HG02623 (cell line): ENCODE measurements at regions not wholly inside any gene's neighbourhood (a gene's known extent, or its start where the extent isn't known, plus 50 kb on each side); places are given as distances from the start of the nearest gene placed in this dataset.
"Not testable (repeated sequence)": the region's sequence is repeated elsewhere in the genome, so short reads cannot be mapped to it uniquely, and the experiment has no call there.

Experiments used
- ATAC-seq: cut with Tn5 transposase; IDR thresholded peaks from one replicate; pipeline ENCODE4 v1.9.1; 2021; ENCODE audit warnings: moderate library complexity; ENCODE audit not compliant: unreplicated experiment

DNA sequence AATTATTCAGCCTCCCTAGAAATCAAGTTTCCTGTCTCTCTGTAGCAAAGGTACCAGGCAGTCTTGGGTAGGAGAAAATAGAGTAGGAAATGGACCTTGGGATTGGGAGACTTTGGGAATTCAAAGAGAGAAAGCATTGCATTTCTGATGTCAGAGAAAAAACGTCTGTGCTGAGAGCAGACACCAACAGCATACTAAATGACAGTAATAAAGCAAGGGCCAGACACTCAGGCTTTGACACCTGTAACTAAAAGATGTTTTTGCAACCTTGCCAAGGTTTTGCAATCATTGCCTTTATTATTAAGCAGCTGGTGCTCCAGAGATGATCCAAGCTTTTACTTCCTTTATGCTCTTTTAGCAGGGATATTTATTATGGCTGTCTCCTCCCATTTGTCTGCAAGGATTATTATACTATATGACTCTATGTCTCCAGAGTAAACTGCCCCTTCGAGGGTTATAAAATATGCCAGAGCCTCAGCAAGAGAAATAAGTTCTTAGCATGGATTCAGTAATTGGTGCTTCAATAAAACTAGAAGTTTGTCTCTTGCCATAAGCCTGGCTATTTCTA is 85.2 kb upstream of the GRAMD1B start:
- no peak for ATAC-seq

DNA sequence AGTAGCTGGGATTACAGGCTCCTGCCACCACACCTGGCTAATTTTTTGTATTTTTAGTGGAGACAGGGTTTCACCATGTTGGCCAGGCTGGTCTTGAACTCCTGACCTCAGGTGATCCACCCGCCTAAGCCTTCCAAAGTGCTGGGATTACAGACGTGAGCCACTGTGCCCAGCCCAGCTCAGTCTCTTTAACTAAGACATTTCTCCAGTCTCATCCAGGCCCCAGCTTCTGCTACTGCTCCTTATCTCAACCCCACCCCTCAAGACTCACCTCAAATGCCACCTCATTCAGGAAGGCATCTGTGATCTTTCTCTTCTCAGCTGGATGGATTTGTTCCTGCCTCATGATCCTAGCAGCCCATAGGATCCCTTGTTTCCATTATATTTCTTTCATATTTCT is 85.9 kb upstream of the GRAMD1B start:
- not testable (repeated sequence) for ATAC-seq

DNA sequence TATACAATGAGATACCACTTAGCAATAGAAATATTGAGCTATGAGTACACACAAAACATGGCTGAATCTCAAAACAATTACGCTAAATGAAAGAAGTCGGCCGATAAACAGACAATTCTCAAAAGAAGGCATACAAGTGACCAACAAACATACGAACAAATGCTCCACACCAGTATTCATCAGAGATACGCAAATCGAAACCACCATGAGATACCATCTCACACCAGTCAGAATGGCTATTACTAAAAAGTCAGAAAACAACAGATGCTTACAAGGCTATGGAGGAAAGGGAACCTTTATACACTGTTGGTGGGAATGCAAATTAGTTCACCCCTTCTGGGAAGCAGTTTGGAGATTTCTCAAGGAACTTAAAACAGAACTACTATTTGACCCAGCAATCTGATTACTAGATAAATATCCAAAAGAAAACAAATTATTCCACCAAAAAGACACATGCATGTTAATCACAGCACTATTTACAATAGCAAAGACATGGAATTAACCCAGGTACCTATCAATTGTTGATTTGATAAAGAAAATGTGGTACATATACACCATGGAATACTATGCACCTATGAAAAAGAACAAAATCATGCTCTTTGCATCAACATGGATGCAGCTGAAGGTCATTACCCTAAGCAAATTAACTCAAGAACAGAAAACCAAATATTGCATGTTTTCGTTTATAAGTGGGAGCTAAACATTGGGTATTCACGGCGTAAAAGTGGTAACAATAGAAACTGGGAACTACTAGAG is 90.9 kb upstream of the GRAMD1B start:
- no peak for ATAC-seq

DNA sequence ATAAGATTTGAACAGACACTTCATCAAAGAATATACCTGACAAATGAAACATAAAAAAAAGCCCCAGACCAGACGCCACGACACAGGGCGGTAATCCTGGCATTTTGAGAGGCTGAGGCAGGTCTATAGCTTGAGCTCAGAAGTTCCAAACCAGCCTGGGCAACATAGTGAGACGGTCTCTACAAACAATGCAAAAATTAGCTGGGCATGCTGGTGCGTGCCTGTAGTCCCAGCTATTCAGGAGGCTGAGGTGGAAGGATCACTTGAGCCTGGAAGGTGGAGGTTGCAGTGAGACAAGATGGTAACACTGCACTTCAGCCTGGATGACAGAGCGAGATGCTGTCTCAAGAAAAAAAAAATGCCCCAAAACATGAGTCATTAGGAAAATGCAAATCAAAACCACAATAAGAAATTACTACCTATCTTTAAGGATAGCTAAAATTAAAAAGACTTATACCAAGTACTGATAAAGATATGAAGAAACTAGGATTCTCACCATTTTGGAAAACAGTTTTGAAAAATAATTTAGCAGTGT is 91.7 kb upstream of the GRAMD1B start:
- no peak for ATAC-seq

DNA sequence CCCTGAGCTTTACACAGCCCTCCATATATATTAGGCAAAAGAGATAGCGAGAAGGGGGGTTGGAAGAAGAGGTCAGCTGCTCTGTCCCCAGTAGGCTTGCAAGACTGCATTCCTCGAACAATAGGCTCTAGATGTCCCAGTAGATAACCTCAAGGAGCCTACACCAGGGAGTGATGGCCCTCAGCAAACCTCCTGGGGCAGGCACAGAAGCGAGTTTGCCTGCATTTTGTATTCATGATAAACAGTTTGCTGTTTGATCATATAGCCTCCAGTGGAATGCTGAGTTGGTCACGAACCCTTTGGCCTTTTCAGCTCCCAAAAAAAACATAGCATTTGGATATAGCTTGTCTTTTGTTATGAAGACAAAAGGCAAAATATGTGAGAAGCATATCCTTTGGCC is 95.1 kb upstream of the GRAMD1B start:
- ATAC-seq = no peak

DNA sequence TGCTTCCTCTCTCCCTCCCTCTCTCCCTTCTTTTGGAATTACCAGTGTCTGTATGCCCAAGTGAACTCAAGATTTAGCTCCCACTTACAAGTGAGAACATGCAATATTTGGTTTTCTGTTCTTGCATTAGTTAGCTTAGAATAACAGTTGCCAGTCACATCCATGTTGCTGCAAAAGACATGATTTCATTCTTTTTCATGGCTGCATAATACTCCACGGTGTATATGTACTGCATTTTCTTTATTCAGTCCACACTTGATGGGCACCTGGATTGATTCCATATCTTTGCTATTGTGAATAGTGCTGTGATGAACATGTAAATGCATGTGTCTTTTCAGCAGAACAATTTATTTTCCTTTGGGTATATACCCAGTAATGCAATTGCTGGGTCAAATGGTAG is 97.5 kb upstream of the GRAMD1B start:
- ATAC-seq = not testable (repeated sequence)

DNA sequence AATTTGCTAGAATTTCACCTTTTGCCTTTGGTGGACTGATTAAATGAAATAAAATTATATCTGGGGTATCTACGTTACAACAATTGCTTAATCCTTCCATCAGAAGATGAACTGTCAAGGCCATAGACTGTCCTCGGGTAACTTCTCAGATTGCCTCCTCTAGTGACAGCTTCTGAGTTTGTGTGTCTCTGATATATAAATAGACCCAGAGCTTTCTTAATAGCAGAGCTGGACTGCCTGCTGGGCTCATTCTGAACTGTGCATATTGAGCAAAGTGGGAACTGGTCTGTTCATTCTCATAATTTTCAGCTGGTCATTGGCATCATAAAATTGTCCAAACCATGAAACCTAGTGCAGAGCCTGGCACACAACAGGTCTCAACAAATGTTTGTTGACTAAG is 99.1 kb upstream of the GRAMD1B start:
- ATAC-seq = no peak

DNA sequence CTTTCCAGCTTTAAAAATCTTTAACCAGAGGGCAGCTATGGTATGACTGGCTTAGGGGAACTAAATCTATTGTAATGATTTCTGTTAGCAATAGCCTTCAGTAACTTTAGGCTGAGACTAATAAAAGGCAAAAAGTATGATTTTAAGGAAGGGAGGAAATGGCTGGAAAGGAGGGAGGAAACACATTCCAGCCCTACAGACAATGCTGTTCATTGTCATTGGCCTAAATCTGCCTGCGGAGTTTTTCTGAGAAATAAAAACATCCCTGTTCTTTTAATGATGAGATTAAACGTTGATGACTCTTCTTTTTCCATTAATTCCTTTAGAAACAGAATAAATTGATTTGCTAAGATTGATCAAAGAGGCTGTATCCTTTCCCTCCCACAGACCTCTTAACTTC is 99.6 kb upstream of the GRAMD1B start:
- ATAC-seq = no peak

DNA sequence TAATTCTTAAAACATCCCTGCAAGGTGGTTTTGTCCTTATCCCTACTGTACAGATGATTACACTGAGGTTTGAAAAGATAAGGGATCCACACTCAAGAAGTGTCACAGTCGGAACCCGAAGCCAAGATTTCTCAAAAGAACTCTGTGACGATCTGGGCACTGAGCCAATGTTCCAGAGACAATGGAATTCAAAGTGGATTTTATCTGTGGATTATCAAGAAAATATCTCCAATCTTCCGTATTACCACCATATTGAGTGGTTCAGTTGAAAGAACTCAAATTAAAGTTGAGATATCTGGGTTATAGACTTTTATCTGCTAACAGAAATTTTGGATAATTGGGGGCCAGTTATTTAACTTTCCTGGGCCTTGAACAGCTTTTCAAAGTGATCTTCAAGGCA is 100.0 kb upstream of the GRAMD1B start:
- no peak for ATAC-seq

DNA sequence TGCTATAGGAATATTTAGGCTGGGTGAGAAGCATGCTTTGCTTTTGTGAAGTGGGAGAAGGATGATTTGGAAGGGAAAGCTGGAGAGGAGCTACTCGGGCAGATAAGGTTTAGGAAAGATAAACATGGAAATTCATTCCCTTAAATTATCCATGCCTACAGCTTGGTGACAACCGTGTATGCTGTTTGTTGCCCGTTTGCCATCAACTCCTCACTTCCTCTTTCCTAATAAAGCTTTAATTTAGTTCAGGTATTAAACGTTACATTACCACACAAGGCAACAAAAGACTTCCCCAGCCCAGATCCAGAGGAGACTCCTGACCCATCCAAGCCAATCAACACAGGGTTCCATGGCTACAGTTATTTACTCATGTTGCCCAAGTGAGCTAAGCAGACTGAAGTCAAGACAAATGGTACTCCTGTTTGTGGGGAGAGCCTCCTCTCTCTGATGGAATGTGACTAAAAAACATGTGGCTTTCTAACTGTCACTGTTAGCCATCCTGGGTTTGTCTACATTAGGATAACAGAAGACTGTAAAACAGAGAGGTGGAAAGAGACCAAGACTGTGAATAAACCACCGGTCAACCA is 101.7 kb upstream of the GRAMD1B start:
- no peak for ATAC-seq

GRCh38 chr11:123325533-123325932 is 104.5 kb upstream of the GRAMD1B start:
- no peak for ATAC-seq

GRCh38 chr11:123323568-123323967 is 106.5 kb upstream of the GRAMD1B start:
- no peak for ATAC-seq

DNA sequence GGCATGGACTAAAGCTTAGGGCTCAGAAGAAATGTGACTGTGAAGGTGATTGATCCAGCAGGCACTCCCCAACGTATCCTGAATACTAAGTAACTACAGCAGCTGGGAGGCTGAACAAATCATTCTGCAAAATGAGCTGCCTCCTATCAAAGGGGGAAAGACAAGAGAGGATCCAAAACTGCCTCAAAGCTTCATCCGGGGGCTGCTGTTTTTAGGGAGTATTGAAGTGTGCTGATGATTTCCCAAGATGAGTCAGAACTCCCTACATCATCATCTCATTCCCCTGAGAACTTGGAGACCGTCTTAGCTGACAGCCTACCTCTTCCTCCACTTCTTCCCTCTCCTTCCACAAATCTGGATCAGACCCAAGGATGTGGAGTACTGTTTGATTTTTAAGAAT is 108.4 kb upstream of the GRAMD1B start:
- ATAC-seq = no peak

- ATAC-seq = no peak
These were observed 111.4 kb upstream of the GRAMD1B start for GRCh38 chr11:123318623-123319022.

- ATAC-seq = not testable (repeated sequence)
These were observed 111.9 kb upstream of the GRAMD1B start for GRCh38 chr11:123318132-123318531.

- no peak for ATAC-seq
These were observed 114.1 kb upstream of the GRAMD1B start for GRCh38 chr11:123316003-123316402.

DNA sequence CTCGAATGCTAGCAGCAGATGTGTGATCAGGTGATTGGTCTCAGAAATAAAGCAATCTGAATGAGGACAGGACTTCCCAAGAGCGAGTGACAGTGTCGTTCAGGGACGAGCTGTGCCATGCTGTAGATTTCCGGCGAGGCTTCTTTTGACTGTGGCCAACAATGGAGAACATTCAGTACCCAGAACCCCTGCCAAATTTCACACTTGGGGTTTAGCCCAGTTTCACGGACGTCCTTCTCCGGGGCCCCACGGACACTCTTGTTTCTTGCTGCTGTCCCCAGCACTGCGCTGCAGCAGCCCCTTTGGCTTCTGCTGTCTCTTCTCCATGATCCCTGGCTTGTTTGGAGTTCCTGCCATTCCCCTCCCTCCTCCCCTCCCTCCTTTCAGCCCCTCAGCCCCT is 115.1 kb upstream of the GRAMD1B start:
- ATAC-seq = no peak

DNA sequence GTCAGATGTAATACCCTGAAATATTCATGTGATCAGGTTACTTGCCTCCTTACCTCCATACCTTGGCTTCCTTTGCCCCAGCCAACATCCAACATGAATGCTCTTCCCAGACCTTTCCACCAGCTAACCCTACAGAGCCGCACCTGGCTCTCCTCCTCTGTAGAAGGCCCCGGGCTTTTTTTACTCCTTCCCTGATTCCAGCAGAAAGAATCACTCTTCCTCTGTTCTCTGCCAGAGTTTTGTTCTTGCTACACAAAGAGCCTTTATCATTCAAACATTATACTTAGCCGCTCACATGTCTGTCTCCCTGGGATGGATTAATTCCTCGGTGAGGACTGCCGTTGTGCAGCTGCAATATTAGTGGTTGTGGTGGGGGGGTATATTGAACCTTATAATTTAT is 116.8 kb upstream of the GRAMD1B start:
- ATAC-seq = no peak

GRCh38 chr11:123308077-123308476 is 113.0 kb upstream of the CLMP start:
- no peak for ATAC-seq

- ATAC-seq = no peak
These were observed 112.2 kb upstream of the CLMP start for GRCh38 chr11:123307276-123307675.

GRCh38 chr11:123306531-123306930 is 111.5 kb upstream of the CLMP start:
- no peak for ATAC-seq
